ENCODE measurements at regions not wholly inside any gene's neighbourhood (a gene's known extent, or its start where the extent isn't known, plus 50 kb on each side); places are given as distances from the start of the nearest gene placed in this dataset.

DNA sequence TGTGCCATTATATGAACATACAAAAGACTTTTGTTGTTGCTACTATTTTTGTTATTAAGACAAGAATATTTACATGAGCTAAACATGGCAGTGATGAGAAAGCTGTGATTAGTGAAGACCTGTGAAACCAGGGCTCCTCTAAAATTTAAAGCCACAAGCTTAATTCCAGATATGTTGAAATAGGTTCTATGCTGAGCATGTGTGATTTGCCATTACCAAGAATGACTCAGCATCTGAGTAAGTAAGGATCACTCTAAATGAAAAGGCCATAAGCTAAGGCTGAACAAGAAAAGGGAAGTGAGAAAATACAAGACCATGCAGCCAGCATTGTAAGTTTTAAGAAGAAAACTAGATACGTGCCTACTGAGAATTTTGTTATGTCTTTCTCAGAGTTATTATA, 75.9 kb upstream of the CAMK2D start:
- TF ChIP-seq, protein P1, sequence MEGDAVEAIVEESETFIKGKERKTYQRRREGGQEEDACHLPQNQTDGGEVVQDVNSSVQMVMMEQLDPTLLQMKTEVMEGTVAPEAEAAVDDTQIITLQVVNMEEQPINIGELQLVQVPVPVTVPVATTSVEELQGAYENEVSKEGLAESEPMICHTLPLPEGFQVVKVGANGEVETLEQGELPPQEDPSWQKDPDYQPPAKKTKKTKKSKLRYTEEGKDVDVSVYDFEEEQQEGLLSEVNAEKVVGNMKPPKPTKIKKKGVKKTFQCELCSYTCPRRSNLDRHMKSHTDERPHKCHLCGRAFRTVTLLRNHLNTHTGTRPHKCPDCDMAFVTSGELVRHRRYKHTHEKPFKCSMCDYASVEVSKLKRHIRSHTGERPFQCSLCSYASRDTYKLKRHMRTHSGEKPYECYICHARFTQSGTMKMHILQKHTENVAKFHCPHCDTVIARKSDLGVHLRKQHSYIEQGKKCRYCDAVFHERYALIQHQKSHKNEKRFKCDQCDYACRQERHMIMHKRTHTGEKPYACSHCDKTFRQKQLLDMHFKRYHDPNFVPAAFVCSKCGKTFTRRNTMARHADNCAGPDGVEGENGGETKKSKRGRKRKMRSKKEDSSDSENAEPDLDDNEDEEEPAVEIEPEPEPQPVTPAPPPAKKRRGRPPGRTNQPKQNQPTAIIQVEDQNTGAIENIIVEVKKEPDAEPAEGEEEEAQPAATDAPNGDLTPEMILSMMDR (IDR thresholded peaks at IDR 0.05): no peak
- TF ChIP-seq POLR2AphosphoS5 (IDR thresholded peaks at IDR 0.05): no peak
- no peak for TF ChIP-seq POLR2A (IDR thresholded peaks at IDR 0.05)
- no peak for TF ChIP-seq EP300 (IDR thresholded peaks at IDR 0.05; ENCODE audit: low read depth)

Measured in transverse colon (tissue), 4 donors.